IMR-90 (cell line): ENCODE measurements at regions not wholly inside any gene's neighbourhood (a gene's known extent, or its start where the extent isn't known, plus 50 kb on each side); places are given as distances from the start of the nearest gene placed in this dataset.

ENCODE experiments used
- ATAC-seq: fragments of 200-7000 bp; cut with Tn5 transposase; 2 replicates; pipeline ENCODE4 v1.9.1; 2020; ENCODE audit warnings: low read depth, mild to moderate bottlenecking, moderate library complexity
- BruUV-seq: library from RNA; stranded (reverse); fragments of 400-500 nt; replicated peaks from 2 replicates; lab custom pipeline; 2021; lab: Mats Ljungman, UMichigan
- CTCF ChIA-PET: fragments of 300-600 bp; formaldehyde crosslinking; extraction: SDS; loops from one replicate; lab custom pipeline; 2021; ENCODE audit warnings: antibody characterized with exemption; lab: Yijun Ruan, JAX
- POLR2A ChIA-PET: fragments of 300-600 bp; sonication (Branson Sonifier 250); formaldehyde crosslinking; loops from one replicate; lab custom pipeline; 2022; ENCODE audit warnings: antibody characterized with exemption; ENCODE audit not compliant: unreplicated experiment; lab: Charles Lee
- DNase-seq: peaks from one replicate; pipeline ENCODE4 v3.0.0; 2013
- H2AFZ ChIP-seq: replicated peaks from 2 replicates; pipeline ENCODE3; 2013; ENCODE audit warnings: low read length, mild to moderate bottlenecking; ENCODE audit not compliant: poor library complexity
- H2AK5ac ChIP-seq: 2 replicates; pipeline ENCODE4 v1.6.1; 2013; ENCODE audit warnings: low read depth, low read length, inconsistent platforms
- H2AK9ac ChIP-seq: replicated peaks from 2 replicates; pipeline ENCODE3; 2013; ENCODE audit warnings: mild to moderate bottlenecking, low read depth, low read length, moderate library complexity; ENCODE audit not compliant: poor library complexity
- H2BK120ac ChIP-seq: 2 replicates; pipeline ENCODE4 v1.6.1; 2013; ENCODE audit warnings: low read depth, low read length, inconsistent platforms
- H2BK15ac ChIP-seq: 3 replicates; pipeline ENCODE4 v1.6.1; 2013; ENCODE audit warnings: low read depth, low read length, inconsistent platforms
- H2BK20ac ChIP-seq: 2 replicates; pipeline ENCODE4 v1.6.1; 2013; ENCODE audit warnings: low read depth, mild to moderate bottlenecking, inconsistent platforms, low read length, moderate library complexity
- H2BK5ac ChIP-seq: 2 replicates; pipeline ENCODE4 v1.6.1; 2013; ENCODE audit warnings: mild to moderate bottlenecking, low read depth, low read length, inconsistent platforms; ENCODE audit not compliant: poor library complexity, severe bottlenecking
- H3K14ac ChIP-seq: replicated peaks from 2 replicates; pipeline ENCODE4 v1.6.1; 2013; ENCODE audit warnings: low read depth, low read length, inconsistent platforms
- H3K18ac ChIP-seq: 2 replicates; pipeline ENCODE4 v1.6.1; 2013; ENCODE audit warnings: low read depth, low read length, control low read depth
- H3K23ac ChIP-seq: 2 replicates; pipeline ENCODE4 v1.6.1; 2013; ENCODE audit warnings: low read depth, low read length, inconsistent platforms
- H3K27ac ChIP-seq: 2 replicates; pipeline ENCODE4 v1.5.1; 2013; ENCODE audit warnings: mild to moderate bottlenecking, control low read depth, low read length; ENCODE audit not compliant: insufficient read depth
- H3K27me3 ChIP-seq: 2 replicates; pipeline ENCODE4 v1.6.1; 2013; ENCODE audit warnings: low read length; ENCODE audit not compliant: control insufficient read depth, insufficient read depth
- H3K36me3 ChIP-seq: 2 replicates; pipeline ENCODE4 v1.6.1; 2013; ENCODE audit warnings: low read length, mixed read lengths; ENCODE audit not compliant: control insufficient read depth, insufficient read depth
- H3K4ac ChIP-seq: 2 replicates; pipeline ENCODE4 v1.6.1; 2013; ENCODE audit warnings: low read depth, low read length, inconsistent platforms
- H3K4me1 ChIP-seq: 2 replicates; pipeline ENCODE4 v1.6.1; 2013; ENCODE audit warnings: low read length, mixed read lengths; ENCODE audit not compliant: control insufficient read depth, insufficient read depth
- H3K4me2 ChIP-seq: 2 replicates; pipeline ENCODE4 v1.6.1; 2013; ENCODE audit warnings: low read depth, mild to moderate bottlenecking, control low read depth, low read length, moderate library complexity
- H3K4me3 ChIP-seq: 2 replicates; pipeline ENCODE4 v1.5.1; 2013; ENCODE audit warnings: low read depth, mild to moderate bottlenecking, control low read depth, low read length, moderate library complexity; ENCODE audit not compliant: insufficient read depth
- H3K56ac ChIP-seq: 2 replicates; pipeline ENCODE4 v1.6.1; 2013; ENCODE audit warnings: low read length, inconsistent platforms; ENCODE audit not compliant: insufficient read depth; ENCODE audit errors: extremely low read depth
- H3K79me1 ChIP-seq, 2 experiments: 2 replicates each; pipeline ENCODE4 v1.6.1; 2013; ENCODE audit warnings: low read length in 2 of 2, inconsistent platforms in 1 of 2, low read depth in 1 of 2
- H3K9ac ChIP-seq: 2 replicates; pipeline ENCODE4 v1.6.1; 2013; ENCODE audit warnings: low read depth, low read length, control low read depth
- H3K9me1 ChIP-seq: 2 replicates; pipeline ENCODE4 v1.6.1; 2013; ENCODE audit warnings: low read length, inconsistent platforms; ENCODE audit not compliant: insufficient read depth
- H3K9me3 ChIP-seq: 2 replicates; pipeline ENCODE4 v1.6.1; 2013; ENCODE audit warnings: low read length; ENCODE audit not compliant: control insufficient read depth, insufficient read depth
- H4K20me1 ChIP-seq: 2 replicates; pipeline ENCODE4 v1.6.1; 2013; ENCODE audit warnings: low read length, inconsistent platforms; ENCODE audit not compliant: insufficient read depth
- H4K5ac ChIP-seq: 2 replicates; pipeline ENCODE4 v1.6.1; 2013; ENCODE audit warnings: mild to moderate bottlenecking, low read depth, low read length, control low read depth
- H4K8ac ChIP-seq, 2 experiments: 2 replicates each; pipeline ENCODE4 v1.6.1; 2013; ENCODE audit warnings: low read depth in 2 of 2, low read length in 2 of 2, control low read depth in 1 of 2, inconsistent platforms in 1 of 2
- H4K91ac ChIP-seq: 2 replicates; pipeline ENCODE4 v1.6.1; 2013; ENCODE audit warnings: low read depth, low read length, inconsistent platforms; ENCODE audit not compliant: insufficient read depth
- BHLHE40 ChIP-seq: fragments of 150-350 bp; IDR thresholded peaks from 2 replicates; pipeline ENCODE4 v1.6.1; 2016; ENCODE audit warnings: mild to moderate bottlenecking, low read depth, low read length
- WGBS, 2 experiments: methylation state at CpG; one replicate each; pipeline versions ENCODE4 v1.1.5 to v1.1.7; 2013; ENCODE audit warnings: missing lambda C conversion rate in 2 of 2; ENCODE audit not compliant: insufficient read length in 1 of 2; ENCODE audit errors: extremely low coverage in 2 of 2; 5-methylcytosine and 5-hydroxymethylcytosine counted together
- dilution Hi-C: fragments of 300-500 bp; cut with HindIII; formaldehyde crosslinking; loops from one replicate; pipeline ENCODE4 v1.14.3; 2018; ENCODE audit warnings: low sequenced_read_pairs; ENCODE audit not compliant: unreplicated experiment
- in situ Hi-C: fragments of 300-500 bp; cut with MboI; formaldehyde crosslinking; loops from 3 replicates; pipeline ENCODE4 v1.14.3; 2019; ENCODE audit warnings: low sequenced_read_pairs, inconsistent platforms, mixed read lengths
- intact Hi-C: fragments of 100-400 bp; cut with micrococcal nuclease; formaldehyde crosslinking; loops from 2 replicates; pipeline ENCODE4 v1.10.0; 2022

- Histone ChIP-seq H3K56ac (no peak overlapping the region), H2AK5ac (no peak overlapping the region), H2BK120ac (no peak overlapping the region), H2AK9ac (no peak overlapping the region), H3K36me3 (no peaks in the 10 kb centered on the region), H3K18ac (no peak overlapping the region), H3K4me3 (no peak overlapping the region), H4K8ac (no peak overlapping the region), H3K9me1 (peaks cover 3% of the 10 kb centered on the region; the same call in 1 of the 2 replicates), H3K27me3 (no peaks in the 10 kb centered on the region), H4K91ac (no peak overlapping the region), H3K4me1 (peaks cover 5% of the 10 kb centered on the region), H2BK20ac (no peak overlapping the region), H2AFZ (no peak overlapping the region), H2BK5ac (no peak overlapping the region), H3K27ac (no peak overlapping the region), H3K79me1 (no peaks in the 10 kb centered on the region), H3K4ac (no peak overlapping the region), H3K9me3 (no peaks in the 10 kb centered on the region), H4K20me1 (no peaks in the 10 kb centered on the region), H3K14ac (no peak overlapping the region), H3K9ac (no peak overlapping the region), H4K5ac (no peak overlapping the region), H2BK15ac (no peak overlapping the region), H3K4me2 (no peak overlapping the region), H3K23ac (no peak overlapping the region)
- intact Hi-C loops: no loop called here
- CTCF ChIA-PET: no interaction called here
- in situ Hi-C loops: no loop called here
- 67% methylated on average over 3 of the region's 5 CpGs; no CpG with 5 or more reads in 1 of the 2 experiments for WGBS, 2 experiments
- dilution Hi-C loops: no loop called here
- POLR2A ChIA-PET: no interaction called here
- TF ChIP-seq BHLHE40: no peak
- no peak for DNase-seq
- BruUV-seq: no TSS peak
- no peak for ATAC-seq
Measured at GRCh38 chr2:212931271-212931670, 220.1 kb downstream of the IKZF2 start.
